Activated CD4-positive, alpha-beta memory T cell treated with anti-CD3 and anti-CD28 coated beads, Interleukin-2, amount 10 ng/mL, durations not matched to agents 7 days and 5 days (primary cell): ENCODE measurements at regions not wholly inside any gene's neighbourhood (a gene's known extent, or its start where the extent isn't known, plus 50 kb on each side); places are given as distances from the start of the nearest gene placed in this dataset.
"Not testable (repeated sequence)": the region's sequence is repeated elsewhere in the genome, so short reads cannot be mapped to it uniquely, and the experiment has no call there.

Source experiments
- CTCF ChIA-PET: fragments of 350-600 bp; sonication (Branson Sonifier 250); formaldehyde crosslinking; loops from one replicate; lab custom pipeline; 2021; ENCODE audit warnings: antibody characterized with exemption, inconsistent platforms; lab: Charles Lee
- POLR2A ChIA-PET: fragments of 350-600 bp; sonication (Branson Sonifier 250); formaldehyde crosslinking; loops from one replicate; lab custom pipeline; 2021; ENCODE audit warnings: antibody characterized with exemption; lab: Charles Lee
- DNase-seq: peaks from one replicate; pipeline ENCODE4 v3.0.0-alpha.2; 2020
- H3K27ac Mint-ChIP-seq: one replicate; pipeline ENCODE4 v1.8.0; 2021; ENCODE audit warnings: mild to moderate bottlenecking, mixed read lengths
- H3K27me3 Mint-ChIP-seq: one replicate; pipeline ENCODE4 v1.8.0; 2021; ENCODE audit warnings: mixed read lengths
- H3K36me3 Mint-ChIP-seq: one replicate; pipeline ENCODE4 v1.8.0; 2021; ENCODE audit warnings: low read depth, mixed read lengths
- H3K4me1 Mint-ChIP-seq: one replicate; pipeline ENCODE4 v1.8.0; 2021; ENCODE audit warnings: mixed read lengths
- H3K4me3 Mint-ChIP-seq: one replicate; pipeline ENCODE4 v1.8.0; 2021; ENCODE audit warnings: mild to moderate bottlenecking, mixed read lengths
- H3K9me3 Mint-ChIP-seq: one replicate; pipeline ENCODE4 v1.8.0; 2021; ENCODE audit warnings: mixed read lengths

GRCh38 chr16:52174168-52174567 is 372.8 kb downstream of the TOX3 start:
- no peaks in the 10 kb centered on the region for H3K9me3 Mint-ChIP-seq
- H3K27me3 Mint-ChIP-seq: no peaks in the 10 kb centered on the region
- POLR2A ChIA-PET: no interaction called here
- CTCF ChIA-PET: no interaction called here
- no peak for DNase-seq
- no peaks in the 10 kb centered on the region for H3K4me1 Mint-ChIP-seq
- H3K36me3 Mint-ChIP-seq: no peaks in the 10 kb centered on the region
- no peak overlapping the region for H3K27ac Mint-ChIP-seq
- no peak overlapping the region for H3K4me3 Mint-ChIP-seq

GRCh38 chr16:52171481-52171880 is 375.5 kb downstream of the TOX3 start:
- POLR2A ChIA-PET: no interaction called here
- no peak for DNase-seq
- Mint-ChIP-seq H3K27me3 (no peaks in the 10 kb centered on the region), H3K4me1 (no peaks in the 10 kb centered on the region), H3K27ac (no peak overlapping the region), H3K4me3 (no peak overlapping the region), H3K9me3 (no peaks in the 10 kb centered on the region), H3K36me3 (no peaks in the 10 kb centered on the region)
- CTCF ChIA-PET: no interaction called here

GRCh38 chr16:52167328-52167727 is 379.6 kb downstream of the TOX3 start:
- ChIA-PET CTCF (interaction anchor here (1.4 kb wide), 1 partner anchor 24 kb away, joined by 3 read pairs; no protein-coding TSS in a partner anchor), POLR2A (no interaction called here)
- H3K36me3 Mint-ChIP-seq: no peaks in the 10 kb centered on the region
- no peaks in the 10 kb centered on the region for H3K4me1 Mint-ChIP-seq
- H3K9me3 Mint-ChIP-seq: no peaks in the 10 kb centered on the region
- no peaks in the 10 kb centered on the region for H3K27me3 Mint-ChIP-seq
- H3K4me3 Mint-ChIP-seq: no peak overlapping the region
- no peak overlapping the region for H3K27ac Mint-ChIP-seq
- no peak for DNase-seq

DNA sequence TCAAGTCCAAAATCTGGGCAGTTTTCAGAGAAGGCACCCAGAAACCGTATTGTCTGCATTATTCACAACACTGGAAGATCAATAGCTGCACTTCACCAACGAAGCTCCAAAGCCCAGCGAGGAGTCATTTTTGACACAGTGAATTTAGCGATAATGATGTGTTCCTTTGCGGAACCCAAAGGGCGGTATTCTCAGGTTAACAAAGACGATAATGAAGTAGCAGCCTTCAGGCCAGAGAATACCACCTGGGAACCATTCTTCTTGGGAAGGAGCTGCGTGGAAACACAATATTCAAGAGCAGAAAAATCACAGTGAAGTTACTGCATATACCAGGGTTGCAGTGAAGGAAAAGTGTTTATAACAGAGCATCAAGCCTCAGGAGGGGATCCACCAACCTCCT is 381.0 kb downstream of the TOX3 start:
- ChIA-PET CTCF (no interaction called here), POLR2A (no interaction called here)
- Mint-ChIP-seq H3K9me3 (no peaks in the 10 kb centered on the region), H3K27ac (no peak overlapping the region), H3K27me3 (no peaks in the 10 kb centered on the region), H3K36me3 (no peaks in the 10 kb centered on the region), H3K4me1 (no peaks in the 10 kb centered on the region), H3K4me3 (no peak overlapping the region)
- DNase-seq: no peak

DNA sequence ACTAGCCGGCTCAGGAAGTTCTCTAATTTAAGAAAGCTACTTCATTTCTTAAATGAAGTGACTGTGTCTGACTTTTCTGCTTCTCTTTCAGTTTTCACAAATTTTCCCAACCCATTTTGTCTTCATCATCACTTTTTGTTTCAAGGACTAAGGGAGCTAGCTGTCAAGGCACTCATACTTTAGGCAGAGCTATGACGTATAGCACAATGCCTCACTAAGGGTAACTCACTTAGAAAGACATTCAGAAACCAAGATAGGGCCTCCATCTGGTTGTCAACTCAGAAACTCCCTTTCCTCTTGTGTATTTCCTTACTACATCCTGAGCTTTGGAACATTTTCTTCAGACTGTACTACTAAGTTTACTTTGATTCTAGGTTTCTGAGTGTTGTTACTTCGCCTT is 397.9 kb downstream of the TOX3 start:
- no peak for DNase-seq
- Mint-ChIP-seq H3K9me3 (no peaks in the 10 kb centered on the region), H3K27ac (no peak overlapping the region), H3K36me3 (no peaks in the 10 kb centered on the region), H3K27me3 (no peaks in the 10 kb centered on the region), H3K4me1 (no peaks in the 10 kb centered on the region), H3K4me3 (no peak overlapping the region)
- ChIA-PET POLR2A (no interaction called here), CTCF (no interaction called here)

DNA sequence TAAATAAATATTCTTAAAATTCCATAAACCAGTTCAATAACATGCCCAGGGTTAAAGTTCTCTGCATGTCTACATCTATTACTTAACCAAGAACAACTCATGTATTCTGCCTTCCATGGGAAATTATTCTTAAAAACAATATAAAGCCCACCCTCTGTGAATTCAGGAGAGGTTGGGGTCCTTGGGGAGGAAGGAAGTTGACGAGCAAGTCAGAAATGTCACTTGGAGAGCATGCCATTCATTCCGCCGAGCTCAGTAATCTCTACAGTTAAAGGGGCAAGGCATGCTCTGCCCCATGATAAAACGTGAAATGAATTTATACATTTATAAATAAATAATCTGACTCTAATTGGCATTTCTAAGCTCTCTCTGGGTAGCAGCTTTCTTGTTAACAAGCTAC is 405.1 kb downstream of the TOX3 start:
- Mint-ChIP-seq H3K27ac (no peak overlapping the region), H3K4me3 (no peak overlapping the region), H3K4me1 (no peaks in the 10 kb centered on the region), H3K9me3 (peaks cover 4% of the 10 kb centered on the region), H3K27me3 (no peaks in the 10 kb centered on the region), H3K36me3 (no peaks in the 10 kb centered on the region)
- POLR2A ChIA-PET: no interaction called here
- DNase-seq: no peak
- CTCF ChIA-PET: interaction anchor here (0.7 kb wide), 1 partner anchor 521 kb away, joined by 3 read pairs; no protein-coding TSS in a partner anchor

- H3K36me3 Mint-ChIP-seq: no peaks in the 10 kb centered on the region
- H3K4me3 Mint-ChIP-seq: no peak overlapping the region
- POLR2A ChIA-PET: no interaction called here
- H3K9me3 Mint-ChIP-seq: peaks cover 4% of the 10 kb centered on the region
- CTCF ChIA-PET: no interaction called here
- no peaks in the 10 kb centered on the region for H3K4me1 Mint-ChIP-seq
- no peak overlapping the region for H3K27ac Mint-ChIP-seq
- DNase-seq: no peak
- no peaks in the 10 kb centered on the region for H3K27me3 Mint-ChIP-seq
Observed at GRCh38 chr16:52128361-52128760, 418.6 kb downstream of the TOX3 start.

DNA sequence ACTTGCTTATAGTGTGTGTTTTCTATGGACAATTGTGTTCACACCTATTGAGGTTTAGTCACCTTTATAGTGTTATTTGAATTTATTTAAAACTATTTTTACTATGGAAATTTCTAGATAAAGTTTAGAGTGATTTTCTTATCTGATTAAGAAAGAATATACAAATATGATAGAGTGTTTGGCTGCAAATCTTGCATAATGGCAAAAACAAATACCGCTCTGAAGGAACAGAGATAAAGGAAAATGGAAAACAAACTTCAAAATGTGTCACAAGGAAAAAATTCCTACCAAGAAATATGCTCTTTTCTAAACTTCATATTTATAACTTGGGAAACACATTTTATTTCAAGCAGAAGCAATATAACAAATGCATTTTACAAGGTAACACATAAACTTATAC is 423.1 kb downstream of the TOX3 start:
- Mint-ChIP-seq H3K4me1 (no peaks in the 10 kb centered on the region), H3K9me3 (no peaks in the 10 kb centered on the region), H3K27ac (no peak overlapping the region), H3K4me3 (no peak overlapping the region), H3K36me3 (no peaks in the 10 kb centered on the region), H3K27me3 (no peaks in the 10 kb centered on the region)
- CTCF ChIA-PET: no interaction called here
- no peak for DNase-seq
- POLR2A ChIA-PET: no interaction called here

DNA sequence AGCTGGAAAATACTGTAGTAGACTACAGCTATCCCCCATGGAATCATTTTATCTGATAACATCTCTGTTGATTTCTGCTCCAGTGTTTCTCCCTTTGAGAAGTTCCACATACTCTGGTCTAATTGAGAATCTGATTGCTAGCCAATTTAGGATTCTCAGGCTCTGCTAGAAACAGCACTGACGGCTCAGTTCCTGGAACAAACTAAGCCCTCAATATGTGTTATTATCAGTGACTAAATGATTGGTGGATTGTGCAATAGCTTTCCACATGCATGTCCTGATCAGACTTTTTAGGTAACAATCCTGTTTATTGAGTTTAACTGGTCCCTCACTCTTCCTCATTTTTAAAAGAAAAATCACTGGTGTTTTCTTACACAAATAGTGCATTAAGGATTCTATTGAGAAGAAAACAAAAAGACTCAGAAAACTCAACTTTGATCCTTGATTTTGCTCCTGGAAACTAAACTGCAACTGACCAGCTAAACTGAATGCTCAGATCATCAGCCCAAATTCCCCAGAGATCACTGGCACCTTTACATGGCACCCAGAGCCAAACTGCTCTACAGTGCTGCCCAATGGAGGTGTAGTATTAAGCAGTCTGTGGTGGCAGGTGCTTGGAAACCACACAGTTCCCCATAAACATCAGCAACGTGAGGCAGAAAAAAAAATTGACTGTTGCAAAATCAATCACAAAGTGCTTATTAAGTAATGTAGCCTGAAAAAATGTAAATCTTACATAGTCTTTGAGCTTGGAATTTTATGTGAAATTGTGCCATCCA is 423.7 kb downstream of the TOX3 start:
- POLR2A ChIA-PET: no interaction called here

GRCh38 chr16:52117171-52117570 is 429.8 kb downstream of the TOX3 start:
- Mint-ChIP-seq H3K27ac (no peak overlapping the region), H3K4me3 (no peak overlapping the region), H3K27me3 (no peaks in the 10 kb centered on the region), H3K9me3 (peaks cover 6% of the 10 kb centered on the region), H3K4me1 (no peaks in the 10 kb centered on the region), H3K36me3 (no peaks in the 10 kb centered on the region)
- no peak for DNase-seq
- POLR2A ChIA-PET: no interaction called here
- CTCF ChIA-PET: no interaction called here

More for the DNA sequence above, 423.7 kb downstream of the TOX3 start:
- CTCF ChIA-PET: no interaction called here
- Mint-ChIP-seq H3K9me3 (no peaks in the 10 kb centered on the region), H3K27me3 (no peaks in the 10 kb centered on the region), H3K4me1 (no peaks in the 10 kb centered on the region), H3K27ac (no peak overlapping the region), H3K36me3 (no peaks in the 10 kb centered on the region), H3K4me3 (no peak overlapping the region)
- no peak for DNase-seq

DNA sequence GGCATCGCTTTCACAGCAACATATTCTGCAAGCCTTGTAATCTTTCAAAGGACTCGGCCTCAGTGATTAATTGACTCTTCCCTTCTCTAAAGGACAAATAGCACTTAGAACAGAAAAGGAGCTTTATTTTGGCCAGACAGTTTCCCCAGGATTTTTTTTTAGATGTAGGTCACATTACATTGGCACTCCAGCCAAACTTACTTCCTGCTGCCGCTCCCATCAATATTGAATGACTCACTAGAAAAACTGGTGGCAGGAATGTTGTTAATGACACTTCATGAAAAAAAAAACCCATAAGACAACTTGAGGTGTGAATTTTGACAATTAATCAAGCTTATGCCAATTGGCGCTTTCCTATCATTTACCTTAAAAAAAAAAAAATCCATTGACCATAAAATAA is 432.6 kb downstream of the TOX3 start:
- POLR2A ChIA-PET: no interaction called here
- Mint-ChIP-seq H3K4me3 (no peak overlapping the region), H3K27ac (no peak overlapping the region), H3K9me3 (peaks cover 6% of the 10 kb centered on the region), H3K36me3 (no peaks in the 10 kb centered on the region), H3K4me1 (no peaks in the 10 kb centered on the region), H3K27me3 (no peaks in the 10 kb centered on the region)
- CTCF ChIA-PET: no interaction called here
- DNase-seq: no peak

DNA sequence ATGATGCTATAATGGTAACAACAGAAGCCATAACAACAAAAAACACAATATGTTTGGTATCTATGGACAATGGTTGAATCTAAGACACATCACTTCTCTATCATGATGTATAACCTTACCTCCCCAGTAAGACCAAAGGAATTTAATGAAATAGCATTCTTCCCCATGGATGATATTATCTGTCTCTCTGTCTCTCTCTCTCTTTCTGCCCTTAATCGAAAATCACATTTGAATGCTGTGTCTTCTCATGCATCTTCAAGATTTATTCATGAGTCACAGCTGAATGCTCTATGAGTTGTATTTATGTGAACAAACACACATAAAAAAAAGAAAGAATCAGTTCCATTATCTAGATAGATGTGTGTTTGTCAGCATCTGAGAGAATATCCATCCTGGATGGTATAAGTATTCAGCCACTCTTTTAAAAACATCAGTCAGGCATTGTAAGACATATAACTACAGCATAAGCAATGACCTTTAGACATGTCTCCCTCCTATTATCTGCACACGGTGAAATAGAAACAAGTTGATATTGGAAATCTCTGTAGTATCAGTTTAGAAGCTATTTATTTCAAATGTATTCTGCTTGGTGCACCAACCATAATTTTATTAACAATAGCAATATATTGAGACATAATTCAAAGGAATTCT is 433.3 kb downstream of the TOX3 start:
- no peak overlapping the region for H3K27ac Mint-ChIP-seq
- DNase-seq: no peak
- ChIA-PET CTCF (no interaction called here), POLR2A (no interaction called here)
- no peaks in the 10 kb centered on the region for H3K4me1 Mint-ChIP-seq
- no peaks in the 10 kb centered on the region for H3K27me3 Mint-ChIP-seq
- H3K36me3 Mint-ChIP-seq: no peaks in the 10 kb centered on the region
- peaks cover 6% of the 10 kb centered on the region for H3K9me3 Mint-ChIP-seq
- no peak overlapping the region for H3K4me3 Mint-ChIP-seq

- H3K36me3 Mint-ChIP-seq, H3K4me3 Mint-ChIP-seq, H3K4me1 Mint-ChIP-seq, H3K27ac Mint-ChIP-seq, H3K9me3 Mint-ChIP-seq, CTCF ChIA-PET, POLR2A ChIA-PET, H3K27me3 Mint-ChIP-seq, DNase-seq: not testable (repeated sequence)
Observed at GRCh38 chr16:52104993-52105392, 441.9 kb downstream of the TOX3 start.

DNA sequence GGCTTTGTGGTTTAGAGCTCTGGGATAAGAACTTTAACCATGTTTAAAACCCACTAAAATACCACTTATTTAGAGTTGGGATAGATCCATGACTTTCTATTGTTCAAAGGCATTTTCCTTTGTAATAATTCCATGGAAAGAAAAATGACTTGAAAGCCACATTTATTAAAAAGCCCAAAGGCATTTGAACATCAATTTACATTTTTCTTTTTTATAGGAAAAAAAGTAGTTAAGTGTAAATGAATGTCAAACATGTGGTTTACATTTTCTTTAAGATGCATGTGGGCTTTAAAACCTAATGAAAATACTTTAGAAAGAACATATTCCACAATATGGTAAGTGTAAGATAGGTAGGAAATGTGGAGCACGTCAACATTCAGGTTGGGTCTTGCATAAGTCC is 443.2 kb downstream of the TOX3 start:
- Mint-ChIP-seq H3K36me3 (no peaks in the 10 kb centered on the region), H3K4me3 (no peak overlapping the region), H3K27ac (no peak overlapping the region), H3K27me3 (no peaks in the 10 kb centered on the region), H3K4me1 (no peaks in the 10 kb centered on the region), H3K9me3 (peaks cover 7% of the 10 kb centered on the region)
- DNase-seq: no peak
- POLR2A ChIA-PET: no interaction called here
- CTCF ChIA-PET: no interaction called here
